Stomach (tissue), 4 donors: ENCODE measurements at regions not wholly inside any gene's neighbourhood (a gene's known extent, or its start where the extent isn't known, plus 50 kb on each side); places are given as distances from the start of the nearest gene placed in this dataset.

ENCODE experiments used
- CTCF ChIP-seq, 7 experiments: fragments of 450-650 bp in 4 of 7; fragments of 200-600 bp in 3 of 7; sonication (generic) in 3 of 7; IDR thresholded peaks; one replicate each; pipeline ENCODE4 v1.5.1; 2016 to 2019; ENCODE audit warnings: antibody characterized with exemption in 7 of 7, control low read depth in 2 of 7, mild to moderate bottlenecking in 1 of 7
- POLR2A ChIP-seq, 4 donors: fragments of 450-650 bp; IDR thresholded peaks; one replicate each; pipeline ENCODE4 v1.6.1; 2016; ENCODE audit warnings: antibody characterized with exemption in 4 of 4, control low read depth in 2 of 4, mild to moderate bottlenecking in 1 of 4, moderate library complexity in 1 of 4
- POLR2AphosphoS5 ChIP-seq, 3 donors: sonication (generic); formaldehyde crosslinking; IDR thresholded peaks; one replicate each; pipeline ENCODE4 v1.6.1; 2016; ENCODE audit warnings: antibody characterized with exemption in 3 of 3

GRCh38 chr15:39139431-39140059 lies 441.3 kb upstream of the THBS1 start:
- TF ChIP-seq CTCF (IDR thresholded peaks at IDR 0.05), result no peak
- no peak for TF ChIP-seq POLR2A (IDR thresholded peaks at IDR 0.05)
- TF ChIP-seq POLR2AphosphoS5 (IDR thresholded peaks at IDR 0.05), result no peak
